ENCODE measurements at regions not wholly inside any gene's neighbourhood (a gene's known extent, or its start where the extent isn't known, plus 50 kb on each side); places are given as distances from the start of the nearest gene placed in this dataset.

GRCh38 chr13:106628936-106629659, 61.2 kb upstream of the ARGLU1 start (continued):
- no peak for TF ChIP-seq ELK4 (IDR thresholded peaks at IDR 0.05; ENCODE audit: borderline replicate concordance, low read depth, low read length)
- TF ChIP-seq ZNF654 (tag by site-specific recombination; IDR thresholded peaks at IDR 0.05; ENCODE audit: low read depth) = no peak
- no peak for TF ChIP-seq BCL11B (tag by site-specific recombination; IDR thresholded peaks at IDR 0.05; ENCODE audit: low read depth)
- no peak for TF ChIP-seq ZNF324 (tag by site-specific recombination; IDR thresholded peaks at IDR 0.05)
- no peak for TF ChIP-seq REST (tag by site-specific recombination; IDR thresholded peaks at IDR 0.05)
- TF ChIP-seq ZNF510 (tag by site-specific recombination; IDR thresholded peaks at IDR 0.05; ENCODE audit: insufficient replicate concordance) = no peak
- no peak for TF ChIP-seq ZNF274 (IDR thresholded peaks at IDR 0.05; ENCODE audit: low read length)
- no peak for TF ChIP-seq ZNF274 (tag by site-specific recombination; IDR thresholded peaks at IDR 0.05; ENCODE audit: borderline replicate concordance)

GRCh38 chr13:106626473-106626872, 58.5 kb upstream of the ARGLU1 start:
- Histone ChIP-seq H3K4me1 (ENCODE audit: control insufficient read depth, insufficient read depth, low read length) (no peaks in the 10 kb centered on the region), H3K4me3 (ENCODE audit: low read depth, low read length) (no peak overlapping the region), H3K9me3 (ENCODE audit: control insufficient read depth, insufficient read depth, low read depth, low read length) (no peaks in the 10 kb centered on the region), H3K27ac (ENCODE audit: extremely low read depth, low read depth, low read length) (no peak overlapping the region), H3K36me3 (ENCODE audit: control insufficient read depth in 2 of 2, insufficient read depth in 1 of 2, low read length in 2 of 2) (no peaks in the 10 kb centered on the region)
- TF ChIP-seq ZBTB7A (tag by site-specific recombination; IDR thresholded peaks at IDR 0.05; ENCODE audit: low read depth) (no peak), PRDM10 (tag by site-specific recombination; IDR thresholded peaks at IDR 0.05) (no peak), ZNF175 (tag by site-specific recombination; IDR thresholded peaks at IDR 0.05) (no peak), ELK4 (IDR thresholded peaks at IDR 0.05; ENCODE audit: borderline replicate concordance, low read depth, low read length) (no peak), AEBP2 (tag by site-specific recombination; IDR thresholded peaks at IDR 0.05; ENCODE audit: borderline replicate concordance) (no peak), ZNF701 (tag by site-specific recombination; IDR thresholded peaks at IDR 0.05) (no peak), ZNF560 (tag by site-specific recombination; IDR thresholded peaks at IDR 0.05; ENCODE audit: borderline replicate concordance) (no peak), ZNF837 (tag by site-specific recombination; IDR thresholded peaks at IDR 0.05) (no peak), TCF7L2 (IDR thresholded peaks at IDR 0.05; ENCODE audit: borderline replicate concordance, low read depth, low read length) (no peak)
- POLR2A ChIA-PET = no interaction called here
- CTCF ChIA-PET = no interaction called here
